BE2C (cell line): ENCODE measurements at regions not wholly inside any gene's neighbourhood (a gene's known extent, or its start where the extent isn't known, plus 50 kb on each side); places are given as distances from the start of the nearest gene placed in this dataset.

Experiments used
- DNase-seq: peaks from one replicate; pipeline ENCODE4 v3.0.0-alpha.2; 2020
- H3K27me3 ChIP-seq: fragments of 250-450 bp; sonication (Bioruptor Pico); 2 replicates; pipeline ENCODE4 v1.5.1; 2020; ENCODE audit warnings: mild to moderate bottlenecking
- H3K36me3 ChIP-seq: fragments of 250-450 bp; sonication (Bioruptor Pico); 2 replicates; pipeline ENCODE4 v1.5.1; 2020; ENCODE audit warnings: mild to moderate bottlenecking
- H3K4me1 ChIP-seq: fragments of 250-450 bp; sonication (Bioruptor Pico); 2 replicates; pipeline ENCODE4 v1.5.1; 2020
- H3K4me3 ChIP-seq: 2 replicates; pipeline ENCODE4 v1.5.1; 2011; ENCODE audit warnings: low read depth, low read length
- H3K9me3 ChIP-seq: fragments of 250-450 bp; sonication (Bioruptor Pico); 2 replicates; pipeline ENCODE4 v1.5.1; 2020
- TF ChIP-seq, protein P1 (sequence below): IDR thresholded peaks from 2 replicates; pipeline ENCODE4 v1.5.1; 2012; ENCODE audit warnings: mild to moderate bottlenecking, low read depth, low read length

DNA sequence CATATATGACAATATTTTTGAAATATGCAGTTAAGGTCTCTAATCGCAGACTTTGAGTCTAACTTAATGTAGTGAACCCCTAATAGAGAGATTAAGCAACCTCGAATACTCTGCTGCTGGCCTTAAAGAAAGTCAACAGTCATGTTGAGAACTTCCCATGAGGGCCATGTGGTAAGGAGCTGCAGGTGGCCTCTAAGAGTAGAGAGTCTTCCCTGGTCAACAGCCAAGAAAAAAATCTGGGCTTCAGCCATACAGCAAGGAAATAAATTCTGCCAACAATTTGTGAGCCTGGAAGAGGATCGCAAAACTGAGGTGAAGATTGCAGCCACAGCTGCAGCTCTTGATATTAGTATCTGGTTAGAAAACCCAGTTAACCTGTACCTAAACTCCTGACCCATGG, 935.2 kb upstream of the TYRP1 start:
- TF ChIP-seq, protein P1, sequence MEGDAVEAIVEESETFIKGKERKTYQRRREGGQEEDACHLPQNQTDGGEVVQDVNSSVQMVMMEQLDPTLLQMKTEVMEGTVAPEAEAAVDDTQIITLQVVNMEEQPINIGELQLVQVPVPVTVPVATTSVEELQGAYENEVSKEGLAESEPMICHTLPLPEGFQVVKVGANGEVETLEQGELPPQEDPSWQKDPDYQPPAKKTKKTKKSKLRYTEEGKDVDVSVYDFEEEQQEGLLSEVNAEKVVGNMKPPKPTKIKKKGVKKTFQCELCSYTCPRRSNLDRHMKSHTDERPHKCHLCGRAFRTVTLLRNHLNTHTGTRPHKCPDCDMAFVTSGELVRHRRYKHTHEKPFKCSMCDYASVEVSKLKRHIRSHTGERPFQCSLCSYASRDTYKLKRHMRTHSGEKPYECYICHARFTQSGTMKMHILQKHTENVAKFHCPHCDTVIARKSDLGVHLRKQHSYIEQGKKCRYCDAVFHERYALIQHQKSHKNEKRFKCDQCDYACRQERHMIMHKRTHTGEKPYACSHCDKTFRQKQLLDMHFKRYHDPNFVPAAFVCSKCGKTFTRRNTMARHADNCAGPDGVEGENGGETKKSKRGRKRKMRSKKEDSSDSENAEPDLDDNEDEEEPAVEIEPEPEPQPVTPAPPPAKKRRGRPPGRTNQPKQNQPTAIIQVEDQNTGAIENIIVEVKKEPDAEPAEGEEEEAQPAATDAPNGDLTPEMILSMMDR = no peak
- DNase-seq = no peak

DNA sequence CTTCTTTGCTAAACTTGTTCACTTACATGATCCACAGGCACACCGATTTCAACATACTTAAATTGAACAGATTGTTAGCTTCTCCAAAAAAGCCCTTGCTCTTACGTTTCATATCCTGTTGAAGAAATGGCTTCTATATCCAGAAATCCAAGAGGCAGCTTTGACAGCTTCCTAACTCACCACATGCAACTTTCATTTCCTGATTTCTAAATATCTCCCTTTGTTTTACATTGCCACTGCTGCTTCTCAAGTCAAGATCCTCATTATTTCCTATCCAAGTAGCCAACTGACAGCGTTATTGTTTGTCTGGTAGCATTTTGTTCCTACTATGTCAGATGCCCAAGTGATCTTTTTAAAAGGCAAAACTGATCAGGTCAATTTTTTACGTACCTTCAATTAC, 913.2 kb upstream of the TYRP1 start:
- Histone ChIP-seq H3K27me3 (no peaks in the 10 kb centered on the region), H3K4me3 (no peak overlapping the region), H3K36me3 (no peaks in the 10 kb centered on the region), H3K9me3 (no peaks in the 10 kb centered on the region), H3K4me1 (no peaks in the 10 kb centered on the region)
- DNase-seq = no peak
- TF ChIP-seq, protein P1 = no peak

More for the DNA sequence above, 935.2 kb upstream of the TYRP1 start:
- Histone ChIP-seq H3K36me3 (no peaks in the 10 kb centered on the region), H3K4me1 (no peaks in the 10 kb centered on the region), H3K9me3 (0 out of 2 replicates have a peak, but pooled peaks cover 3% of the 10 kb centered on the region), H3K4me3 (no peak overlapping the region), H3K27me3 (no peaks in the 10 kb centered on the region)

DNA sequence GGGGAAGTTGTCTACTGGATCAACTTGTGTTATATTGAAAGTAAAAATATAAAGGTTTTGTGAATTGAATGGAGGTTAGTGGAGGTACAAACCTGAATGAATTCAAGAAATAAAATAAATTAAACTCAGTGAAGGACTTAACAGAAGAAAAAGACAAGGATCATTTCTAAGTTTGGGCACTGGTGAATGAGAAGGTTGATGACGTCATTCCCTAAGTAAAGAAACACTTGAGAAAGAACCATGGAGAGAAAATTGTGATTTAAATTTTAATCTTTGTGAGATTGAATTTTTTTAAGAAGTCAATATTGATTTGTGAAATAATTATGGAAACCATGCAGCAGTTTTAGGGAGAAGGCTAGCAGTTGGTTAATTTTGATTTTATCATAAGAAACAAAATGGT, 900.3 kb upstream of the TYRP1 start:
- TF ChIP-seq, protein P1 = no peak
- Histone ChIP-seq H3K4me1 (no peaks in the 10 kb centered on the region), H3K27me3 (no peaks in the 10 kb centered on the region), H3K36me3 (no peaks in the 10 kb centered on the region), H3K9me3 (no peaks in the 10 kb centered on the region), H3K4me3 (no peak overlapping the region)
- DNase-seq = no peak

DNA sequence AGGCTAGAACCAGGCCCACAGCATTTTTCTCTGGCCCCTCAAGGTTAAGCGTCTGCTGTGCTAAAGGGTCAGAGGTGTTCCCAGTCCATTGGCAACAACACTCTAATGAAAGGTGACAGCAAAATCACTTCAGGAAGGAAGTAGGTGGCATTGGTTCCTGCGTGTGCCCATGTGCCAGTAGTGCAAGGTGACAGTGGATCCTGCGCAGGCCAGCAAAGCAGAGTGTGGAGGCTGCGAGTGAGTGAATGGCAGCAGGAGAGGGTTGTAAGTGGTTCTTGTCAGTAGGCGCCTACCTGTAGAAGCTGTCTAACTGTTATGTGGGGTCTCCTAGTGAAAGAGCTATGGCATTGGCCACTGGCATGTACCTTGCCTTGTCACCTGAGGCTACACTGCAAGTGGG, 898.2 kb upstream of the TYRP1 start:
- TF ChIP-seq, protein P1 = no peak
- Histone ChIP-seq H3K4me1 (no peaks in the 10 kb centered on the region), H3K36me3 (no peaks in the 10 kb centered on the region), H3K9me3 (no peaks in the 10 kb centered on the region), H3K4me3 (no peak overlapping the region), H3K27me3 (no peaks in the 10 kb centered on the region)
- DNase-seq = no peak

DNA sequence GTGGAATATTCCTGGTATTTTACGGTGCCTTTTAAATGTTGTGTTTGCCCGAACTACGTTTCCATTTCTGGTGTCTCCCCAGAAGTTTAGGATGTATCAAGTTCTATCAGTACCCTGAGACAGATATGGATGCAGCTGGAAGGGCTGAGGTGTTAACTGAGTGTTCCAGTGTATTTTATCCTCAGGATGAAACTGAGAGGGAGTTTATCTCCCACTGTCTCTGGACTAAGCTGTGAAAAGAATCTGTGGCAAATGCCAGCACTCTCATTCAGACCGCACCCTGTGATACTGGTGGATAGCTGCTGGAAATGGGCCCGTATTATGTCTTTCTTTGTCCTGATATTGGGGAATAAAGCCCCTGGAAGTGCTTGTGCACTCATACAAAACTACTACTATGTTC, 887.2 kb upstream of the TYRP1 start:
- Histone ChIP-seq H3K4me3 (no peak overlapping the region), H3K27me3 (no peaks in the 10 kb centered on the region), H3K9me3 (no peaks in the 10 kb centered on the region), H3K36me3 (no peaks in the 10 kb centered on the region), H3K4me1 (no peaks in the 10 kb centered on the region)
- TF ChIP-seq, protein P1 = no peak
- DNase-seq = no peak

DNA sequence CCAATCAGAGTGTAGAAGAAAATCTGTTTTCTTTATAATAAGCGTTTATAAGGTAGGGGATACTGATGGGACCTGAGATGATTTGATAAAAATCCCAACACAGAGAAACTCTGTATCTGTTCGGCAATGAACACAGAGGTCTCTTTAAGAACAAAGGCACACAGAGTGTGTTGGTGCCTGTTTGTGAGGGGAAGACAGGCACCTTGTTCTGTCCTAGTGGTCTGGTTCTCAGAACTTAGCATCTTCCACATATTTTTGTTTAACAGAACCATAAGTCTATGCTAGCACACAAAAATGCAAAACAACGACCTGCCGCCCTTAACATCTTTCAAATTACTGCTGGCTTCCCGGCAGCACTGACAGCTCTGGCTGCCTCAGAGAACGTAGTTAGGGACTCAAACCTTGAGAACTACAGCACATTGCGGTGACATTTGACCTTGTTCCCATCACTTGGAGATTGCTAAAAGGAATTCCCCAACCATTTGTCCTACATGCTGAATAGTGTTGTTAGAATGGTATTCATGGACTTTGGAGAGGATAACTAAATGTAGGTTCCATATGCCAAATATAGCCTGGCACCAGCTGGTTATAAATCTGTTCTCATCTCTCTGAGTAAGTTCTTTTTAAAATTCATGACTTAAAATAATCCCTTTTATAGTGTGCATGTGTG, 871.7 kb upstream of the TYRP1 start:
- Histone ChIP-seq H3K4me1 (no peaks in the 10 kb centered on the region), H3K9me3 (no peaks in the 10 kb centered on the region; the same call in 1 of the 2 replicates), H3K27me3 (no peaks in the 10 kb centered on the region), H3K36me3 (no peaks in the 10 kb centered on the region), H3K4me3 (no peak overlapping the region)
- TF ChIP-seq, protein P1 = no peak
- no peak for DNase-seq
